GM18858 (cell line): ENCODE measurements at regions not wholly inside any gene's neighbourhood (a gene's known extent, or its start where the extent isn't known, plus 50 kb on each side); places are given as distances from the start of the nearest gene placed in this dataset.
"Not testable (repeated sequence)": the region's sequence is repeated elsewhere in the genome, so short reads cannot be mapped to it uniquely, and the experiment has no call there.

Experiments used
- ATAC-seq: cut with Tn5 transposase; IDR thresholded peaks from one replicate; pipeline ENCODE4 v1.9.1; 2021; ENCODE audit not compliant: unreplicated experiment

DNA sequence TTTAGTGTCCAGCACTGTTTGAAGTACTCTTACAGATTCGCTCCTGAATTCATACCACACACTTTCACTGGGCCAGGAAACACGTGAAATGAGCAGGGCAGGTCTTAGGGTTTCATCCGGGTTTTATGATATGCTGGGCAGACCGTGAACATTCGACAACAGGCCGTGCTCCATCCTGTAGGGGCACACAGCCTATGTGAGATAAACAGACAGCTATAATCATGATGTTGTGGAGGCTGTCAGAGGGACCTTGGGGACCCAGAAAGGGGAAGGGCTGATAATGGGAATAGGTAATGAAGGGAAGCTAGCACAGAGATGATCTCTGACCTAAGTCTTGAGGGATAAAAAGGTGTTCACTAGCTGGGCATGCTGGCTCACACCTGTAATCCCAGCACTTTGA is 110.4 kb downstream of the RIN2 start:
- ATAC-seq: no peak

DNA sequence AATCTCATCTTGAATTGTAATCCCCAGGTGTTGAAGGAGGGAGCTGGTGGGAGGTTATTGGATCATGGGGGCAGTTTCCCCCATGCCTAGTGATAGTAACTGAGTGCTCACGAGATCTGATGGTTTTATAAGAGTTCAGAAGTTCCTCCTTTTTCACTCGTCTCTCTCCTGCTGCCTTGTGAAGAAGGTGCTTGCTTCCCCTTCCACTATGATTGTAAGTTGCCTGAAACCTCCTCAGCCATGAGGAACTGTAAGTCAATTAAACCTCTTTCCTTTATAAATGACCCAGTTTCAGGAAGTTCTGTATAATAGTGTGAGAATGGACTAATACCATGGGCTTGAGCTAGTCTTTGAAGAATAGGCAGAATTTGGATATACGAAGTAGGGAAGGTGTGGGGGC is 113.9 kb downstream of the RIN2 start:
- ATAC-seq: no peak

DNA sequence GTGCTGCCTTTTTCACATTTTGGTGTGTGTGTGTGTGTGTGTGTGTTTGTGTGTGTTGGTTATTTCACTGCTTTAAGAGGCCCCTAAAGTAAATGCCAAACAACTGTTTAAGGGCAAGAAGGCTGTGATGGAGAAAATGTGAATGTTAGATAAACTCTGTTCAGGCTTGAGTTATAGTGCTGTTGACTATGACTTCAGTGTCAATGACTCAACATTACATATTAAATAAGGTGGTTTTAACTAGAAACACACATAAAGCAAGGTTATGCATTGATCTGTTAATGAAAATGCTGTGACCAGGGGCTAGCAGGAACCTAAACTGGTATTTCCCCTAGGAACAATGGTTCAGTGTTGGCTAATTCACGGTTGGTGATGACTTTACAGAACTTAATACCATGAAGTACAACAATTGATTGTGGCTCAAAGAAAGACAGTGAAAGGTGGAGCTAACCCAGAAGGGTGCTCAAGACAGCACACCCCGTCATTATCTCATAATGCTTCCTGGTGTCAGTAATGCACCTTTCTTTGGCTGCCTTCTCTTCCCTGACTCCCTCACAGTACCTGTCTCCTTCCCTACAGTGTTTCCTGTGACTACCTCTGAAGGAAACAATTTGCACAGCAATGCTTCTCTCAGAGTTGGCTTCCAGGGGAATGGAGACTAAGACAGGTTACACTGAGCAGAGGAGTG is 116.1 kb downstream of the RIN2 start:
- ATAC-seq: no peak

DNA sequence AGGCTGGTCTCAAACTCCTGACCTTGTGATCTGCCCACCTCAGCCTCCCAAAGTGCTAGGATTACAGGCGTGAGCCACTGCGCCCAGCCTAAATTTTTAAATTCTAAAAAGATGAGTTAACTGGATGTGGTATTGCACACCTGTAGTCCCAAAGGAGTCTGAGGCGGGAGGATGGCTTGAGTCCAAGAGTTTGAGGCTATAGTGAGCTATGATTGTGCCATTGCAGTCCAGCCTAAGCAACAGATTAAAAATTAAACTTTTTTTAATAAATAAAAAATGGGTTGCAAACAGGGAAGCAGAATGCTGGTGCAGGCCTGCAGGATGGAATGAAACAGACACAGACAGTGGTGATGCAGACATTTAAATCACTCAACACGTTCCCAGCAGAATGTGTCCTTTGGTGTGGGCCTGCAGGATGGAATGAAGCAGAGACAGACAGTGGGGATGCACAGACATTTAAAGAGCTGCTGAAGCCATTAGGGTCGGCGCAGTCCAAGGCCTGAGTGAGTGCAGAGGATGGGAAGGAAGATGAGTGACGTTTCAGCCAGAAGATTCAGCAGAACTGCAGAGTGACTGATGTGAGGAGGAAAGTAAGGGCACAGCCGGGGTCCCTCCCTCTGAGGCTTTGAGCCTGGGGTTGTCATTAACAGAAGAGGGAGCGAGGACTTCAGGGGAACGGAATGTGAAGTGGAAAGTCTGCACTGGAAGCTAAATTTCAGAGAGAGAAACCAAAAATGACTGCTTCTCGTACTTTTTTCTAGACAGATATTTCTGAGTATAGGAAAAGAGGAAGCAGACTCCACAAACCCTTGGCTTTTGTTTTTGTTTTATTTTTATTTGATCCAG is 117.5 kb downstream of the RIN2 start:
- ATAC-seq: no peak

DNA sequence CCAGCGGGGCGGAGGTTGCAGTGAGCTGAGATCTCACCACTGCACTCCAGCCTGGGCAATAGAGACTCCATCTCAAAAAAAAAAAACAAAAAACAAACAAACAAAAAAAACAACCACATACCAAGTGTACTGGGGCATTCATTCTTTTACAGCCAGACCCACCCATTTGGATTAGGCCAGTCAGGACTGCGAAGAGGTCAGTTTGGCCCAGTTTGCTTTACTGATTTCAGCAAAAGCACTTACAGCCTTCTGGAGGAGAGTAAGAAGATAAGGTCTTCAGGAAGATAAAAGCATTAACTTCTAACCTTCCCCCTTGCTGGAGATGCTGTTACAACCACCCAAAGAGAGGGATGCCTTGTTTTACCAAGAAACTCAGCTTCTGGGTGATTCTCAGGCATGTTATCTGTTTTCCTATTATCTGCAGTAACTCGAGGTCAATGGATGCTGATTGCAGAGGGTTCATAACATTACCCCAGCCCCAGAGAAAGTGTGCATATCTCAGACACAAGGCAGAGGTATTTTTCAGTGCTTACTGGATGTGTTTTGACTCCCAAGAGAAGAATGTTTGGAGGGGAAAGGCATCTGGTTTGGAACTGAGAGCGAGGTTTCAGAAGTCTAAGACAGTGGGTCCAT is 118.9 kb downstream of the RIN2 start:
- no peak for ATAC-seq

DNA sequence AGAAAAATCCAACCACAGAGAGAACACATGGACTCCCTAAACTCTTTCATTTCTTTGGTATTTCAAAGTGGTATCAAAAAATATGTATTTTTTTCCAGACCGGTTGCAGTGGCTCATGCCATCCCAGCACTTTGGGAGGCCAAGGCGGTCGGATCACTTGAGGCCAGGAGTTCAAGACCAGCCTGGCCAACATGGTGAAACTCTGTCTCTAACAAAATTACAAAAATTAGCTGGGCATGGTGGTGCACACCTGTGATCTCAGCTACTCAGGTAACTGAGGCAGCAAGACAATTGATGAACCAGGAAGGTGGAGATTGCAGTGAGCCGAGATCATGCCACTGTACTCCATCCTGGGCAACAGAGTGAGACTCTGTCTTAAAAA is 121.8 kb downstream of the RIN2 start:
- not testable (repeated sequence) for ATAC-seq

DNA sequence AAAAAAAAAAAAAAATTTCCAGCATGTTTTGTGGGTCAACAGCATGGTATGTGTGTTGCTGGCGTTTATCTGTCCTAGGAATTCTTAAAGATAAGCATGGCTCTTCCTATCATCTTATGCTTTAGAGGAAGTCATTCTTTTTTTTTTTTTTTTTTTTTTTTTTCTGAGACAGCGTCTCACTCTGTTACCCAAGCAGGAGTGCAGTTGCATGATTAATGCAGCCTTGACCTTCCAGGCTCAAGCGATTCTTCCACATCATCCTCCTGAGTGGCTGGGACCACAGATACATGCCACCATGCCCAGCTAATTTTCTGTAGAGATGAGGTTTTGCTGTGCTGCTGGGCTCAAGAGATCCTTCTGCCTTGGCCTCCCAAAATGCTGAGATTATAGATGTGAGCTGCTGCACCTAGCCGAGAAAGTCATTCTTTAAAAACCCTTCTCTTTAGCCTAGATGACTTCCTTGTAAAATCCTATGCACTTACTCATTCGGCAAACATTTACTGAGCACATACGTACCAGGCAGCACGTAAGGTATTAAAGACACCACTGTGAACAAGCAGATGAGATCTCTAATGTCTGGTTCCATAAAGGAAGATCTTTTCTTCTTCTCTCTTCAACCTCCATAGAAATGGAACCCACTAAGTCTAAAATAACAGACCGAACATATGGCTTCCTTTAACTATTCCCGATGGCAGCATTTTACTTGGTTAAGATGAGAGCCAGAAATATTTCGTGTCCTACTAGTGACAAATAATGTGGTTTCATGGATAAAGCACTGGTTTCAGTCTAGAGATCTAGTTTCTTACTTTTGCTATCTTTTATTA is 122.4 kb downstream of the RIN2 start:
- ATAC-seq: no peak

DNA sequence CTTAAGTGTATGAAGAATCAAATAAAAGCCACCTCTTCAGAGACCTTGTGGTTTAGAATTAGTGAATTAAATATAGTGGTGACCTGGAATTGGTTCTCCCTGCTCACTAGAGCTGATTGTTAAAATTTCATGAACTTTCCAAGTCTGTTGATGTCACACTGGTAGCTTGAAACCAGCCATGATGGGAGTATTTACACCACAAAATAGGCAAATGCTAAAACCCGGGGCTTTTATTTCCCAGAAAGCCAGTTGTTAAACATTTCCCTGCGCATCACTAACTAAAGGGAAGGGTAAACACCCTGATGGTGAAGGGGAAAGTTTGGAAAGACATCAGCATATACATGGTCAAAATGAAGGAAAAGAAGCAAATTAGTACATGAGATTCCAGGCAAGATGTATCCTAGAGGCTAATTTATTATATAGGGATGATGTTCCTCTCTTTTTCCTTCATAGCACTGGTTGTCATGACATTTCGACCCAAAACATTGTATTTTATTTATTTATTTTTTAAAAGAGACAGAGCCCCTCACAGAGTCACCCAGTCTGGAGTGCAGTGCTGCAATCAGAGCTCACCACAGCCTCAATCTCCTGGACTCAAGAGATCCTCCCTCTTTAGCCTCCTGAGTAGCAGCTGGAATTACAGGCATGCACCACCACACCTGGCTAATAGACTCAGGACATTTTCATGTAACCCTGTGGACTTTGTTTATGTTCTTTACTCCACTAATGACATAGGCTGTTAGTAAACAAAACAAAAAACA is 123.2 kb downstream of the RIN2 start:
- ATAC-seq: no peak

DNA sequence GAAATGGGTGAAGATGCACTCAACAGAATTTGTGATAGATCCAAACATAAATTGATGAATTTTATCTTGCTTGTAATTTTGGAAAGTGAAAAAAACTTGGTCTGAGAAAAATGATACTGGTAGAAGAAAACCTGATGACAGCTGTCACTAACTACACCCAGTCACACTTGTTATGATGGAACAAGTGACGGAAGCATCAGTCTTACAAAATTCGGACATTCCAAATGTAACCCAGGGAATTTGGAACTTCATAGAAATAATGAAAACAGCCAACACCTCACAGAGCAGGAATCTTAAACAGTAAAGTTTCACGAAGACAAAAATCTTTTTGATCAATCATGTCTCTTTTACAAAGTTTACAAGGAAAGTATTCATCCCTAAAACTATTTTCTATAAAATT is 123.9 kb downstream of the RIN2 start:
- ATAC-seq: no peak

DNA sequence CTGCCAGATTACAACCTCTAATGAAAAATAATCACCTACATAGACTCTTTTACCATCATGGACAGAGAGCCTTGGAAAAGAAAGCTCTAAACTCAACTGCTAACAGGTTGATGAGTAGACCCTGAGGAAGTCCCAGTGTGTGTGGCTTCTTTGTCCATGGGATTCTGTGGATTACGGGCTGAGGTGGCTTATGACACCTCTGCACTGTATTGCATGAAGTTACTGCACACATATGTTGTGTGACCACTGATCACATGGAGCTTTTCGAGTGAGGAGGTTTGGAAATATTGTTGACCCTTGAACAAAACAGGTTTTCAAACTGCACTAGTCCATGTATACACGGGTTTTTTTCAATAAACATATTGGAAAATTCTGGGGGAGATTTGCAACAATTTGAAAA is 124.4 kb downstream of the RIN2 start:
- ATAC-seq: no peak

DNA sequence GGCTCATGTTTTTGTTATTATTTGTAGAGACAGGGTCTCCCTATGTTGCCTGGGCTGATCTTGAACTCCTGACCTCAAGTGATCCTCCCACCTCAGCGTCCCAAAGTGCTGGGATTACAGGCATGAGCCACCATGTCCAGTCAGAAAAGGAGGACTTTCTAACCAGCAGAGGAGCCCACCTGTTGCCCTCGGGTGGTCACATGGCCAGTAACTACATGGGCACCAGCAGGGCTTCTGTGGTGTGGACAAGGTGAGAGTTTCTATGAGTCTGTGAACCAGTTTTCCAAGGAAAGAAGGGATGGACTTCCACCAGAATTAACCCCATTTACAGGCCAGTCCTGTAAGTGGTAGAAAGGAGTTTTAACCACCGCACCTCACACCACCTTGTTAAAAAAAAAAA is 125.4 kb downstream of the RIN2 start:
- ATAC-seq: no peak

DNA sequence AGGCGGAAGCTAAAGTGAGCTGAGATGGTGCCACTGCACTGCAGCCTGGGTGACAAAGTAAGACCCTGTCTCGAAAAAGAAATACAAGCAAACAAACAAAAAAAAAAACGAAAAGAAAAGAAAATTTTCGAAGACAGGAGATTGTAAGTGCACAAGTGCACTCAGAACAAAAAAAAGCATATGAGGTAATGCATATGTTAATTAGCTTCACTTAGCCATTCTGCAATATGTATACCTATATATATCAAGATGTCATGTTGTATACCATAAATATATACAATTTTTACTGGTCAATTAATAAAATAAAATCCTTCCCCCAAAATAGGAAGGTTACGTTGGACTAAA is 127.5 kb downstream of the RIN2 start:
- ATAC-seq: no peak

DNA sequence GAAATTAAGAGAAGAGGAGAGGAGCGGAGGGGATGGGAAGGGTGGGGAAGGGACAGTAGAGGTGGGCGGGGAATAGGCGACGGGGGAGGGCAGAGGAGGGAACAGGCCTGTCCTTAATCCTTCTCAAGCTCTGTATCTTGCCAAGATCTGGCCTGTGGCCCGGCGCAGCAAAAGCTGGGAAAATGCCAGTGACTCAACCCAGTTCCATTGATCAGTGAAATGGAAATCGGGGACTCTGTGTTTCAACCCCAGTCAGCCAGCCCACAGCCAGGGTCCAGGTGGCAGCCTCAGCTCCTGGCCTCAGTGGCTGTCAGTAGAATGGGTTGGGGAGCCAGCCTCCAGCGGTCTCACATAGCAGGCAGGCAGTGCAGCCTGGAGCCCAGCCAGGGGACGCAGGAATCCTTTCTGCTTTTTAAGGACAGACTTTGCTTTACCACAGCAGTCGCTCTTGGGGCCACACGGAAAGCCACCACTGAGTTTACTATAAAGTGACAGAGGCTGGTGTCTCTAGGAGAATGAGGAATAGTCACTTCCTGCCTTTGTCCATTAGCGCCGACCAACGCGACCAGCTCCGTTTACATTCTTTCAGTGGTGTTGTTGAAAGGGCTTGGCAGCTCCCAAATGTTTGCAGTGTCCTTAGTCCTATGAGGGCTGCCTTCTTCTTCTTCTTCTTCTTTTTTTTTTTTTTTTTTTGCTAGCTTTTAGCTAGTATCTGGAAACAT is 128.0 kb downstream of the RIN2 start:
- no peak for ATAC-seq

DNA sequence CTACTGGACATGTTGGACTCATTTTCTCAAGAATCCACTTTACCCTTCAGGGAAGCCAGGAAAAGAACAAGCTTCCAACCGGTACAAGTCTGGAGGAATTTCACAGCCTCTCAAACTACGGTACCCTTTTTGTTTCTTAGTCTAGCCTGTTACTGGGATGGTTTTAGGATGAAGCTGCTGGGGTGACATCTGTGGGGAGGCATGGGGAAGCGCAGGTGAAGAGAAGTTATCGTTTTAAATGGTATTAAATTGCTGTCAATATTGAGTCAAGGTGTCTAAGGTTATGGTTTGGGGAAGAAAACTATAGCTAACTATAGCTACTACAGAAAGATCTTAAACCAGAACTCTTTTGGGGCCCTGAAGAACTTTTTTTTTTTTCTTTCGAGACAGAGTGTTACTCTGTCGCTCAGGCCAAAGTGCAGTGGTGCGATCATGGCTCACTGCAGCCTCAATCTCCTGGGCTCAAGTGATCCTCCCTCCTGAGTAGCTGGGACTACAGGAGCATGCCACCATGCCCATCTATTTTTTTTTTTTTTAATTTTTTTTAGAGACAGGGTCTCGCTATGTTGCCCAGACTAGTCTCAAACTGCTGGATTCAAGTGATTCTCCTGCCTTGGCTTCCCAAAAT is 128.7 kb downstream of the RIN2 start:
- no peak for ATAC-seq

DNA sequence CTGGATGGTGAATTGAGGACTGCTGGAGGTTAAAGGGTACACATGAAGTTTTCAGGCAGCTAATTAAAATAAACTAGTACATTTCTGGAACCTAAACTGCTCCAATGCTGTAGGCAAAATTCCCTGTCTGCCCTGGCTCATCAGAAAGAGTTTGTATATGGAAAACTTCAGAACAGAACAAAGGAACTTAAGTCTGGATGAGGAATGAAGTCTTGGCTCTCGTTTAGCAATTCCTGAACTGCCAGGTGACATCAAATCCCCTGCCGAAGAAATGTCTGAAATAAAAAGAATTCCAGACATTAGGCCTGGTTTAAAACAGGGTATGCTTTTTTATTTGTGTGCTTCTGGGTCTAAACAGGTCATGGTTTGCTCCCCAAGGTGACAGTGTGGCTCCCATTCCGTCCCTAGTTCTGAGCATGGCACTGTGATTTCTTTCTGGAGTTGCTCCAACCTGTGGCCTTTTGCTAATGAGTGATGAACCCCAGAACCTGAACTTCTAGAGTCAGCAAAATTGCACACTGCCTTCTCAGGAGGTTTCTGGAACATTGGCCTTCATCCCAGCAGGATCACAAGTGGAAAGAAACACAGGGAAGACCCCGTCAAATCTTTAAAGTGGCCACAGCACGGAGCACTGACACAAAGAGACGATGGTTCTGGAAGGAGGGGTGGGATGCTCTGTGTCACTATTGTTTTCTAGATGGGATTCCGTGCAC is 129.4 kb upstream of the NAA20 start:
- ATAC-seq: no peak

DNA sequence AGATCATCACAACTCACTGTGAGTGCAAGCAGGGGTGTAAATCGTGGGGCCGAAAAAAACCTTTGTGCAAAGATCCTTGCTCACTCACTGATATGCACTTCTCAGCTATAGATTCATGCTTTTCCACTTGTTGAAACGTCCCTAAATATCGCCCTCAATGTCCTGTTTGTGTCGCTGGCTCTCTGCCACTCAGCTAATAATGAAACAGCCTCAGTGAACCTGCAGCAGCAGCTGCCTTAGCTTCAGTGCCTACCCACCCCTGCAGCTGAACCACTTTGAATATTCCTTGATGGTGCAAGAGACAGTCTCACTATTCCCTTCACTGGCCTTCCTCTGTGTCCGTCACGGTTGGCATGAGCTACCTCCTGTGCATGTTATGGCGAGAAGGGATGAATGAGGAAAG is 128.9 kb upstream of the NAA20 start:
- ATAC-seq: no peak

DNA sequence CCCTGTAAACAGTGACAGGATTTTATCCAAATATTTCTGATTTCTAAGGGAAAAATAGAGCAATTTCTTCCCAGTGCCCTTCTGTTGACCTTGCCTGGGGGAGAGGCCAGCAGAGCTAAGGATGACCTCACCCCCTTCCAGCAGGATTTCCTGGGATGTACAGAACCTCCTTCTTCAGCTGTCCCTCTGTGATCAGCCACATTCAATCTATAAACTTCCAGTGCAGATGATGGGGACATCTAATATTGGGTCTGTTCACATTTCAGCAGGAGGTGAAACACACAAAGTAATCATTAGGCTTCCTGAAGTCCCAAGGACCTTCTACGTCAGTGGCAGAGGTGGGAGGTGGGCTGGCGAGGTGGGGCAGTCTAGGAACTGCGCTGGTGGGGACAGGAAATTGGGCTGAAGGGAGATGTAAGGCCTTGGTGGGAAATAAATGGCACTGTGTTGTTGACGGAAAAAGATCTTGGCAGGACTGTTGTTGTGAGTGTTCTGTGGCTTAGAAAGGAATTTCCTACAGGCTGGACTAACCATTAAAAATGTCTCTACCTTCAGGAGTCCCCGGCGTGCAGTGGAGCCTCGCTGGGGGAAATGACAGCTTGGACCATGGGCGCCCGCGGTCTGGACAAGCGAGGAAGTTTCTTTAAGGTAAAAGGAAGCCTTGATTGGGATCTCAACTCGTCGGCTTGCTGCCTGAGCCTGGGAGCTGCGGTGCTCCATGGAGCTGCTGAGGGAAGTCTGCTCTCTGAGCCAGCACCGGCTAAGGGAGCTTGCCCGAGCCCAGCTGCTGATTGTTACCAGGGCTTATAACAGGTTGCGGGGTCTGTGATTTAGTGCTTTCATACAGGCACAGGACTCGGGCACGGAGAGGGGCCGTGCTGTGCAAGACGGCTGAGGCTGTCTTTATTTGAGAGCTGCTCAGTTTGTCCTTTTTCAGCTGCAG is 127.9 kb upstream of the NAA20 start:
- no peak for ATAC-seq
